ENCODE measurements at regions not wholly inside any gene's neighbourhood (a gene's known extent, or its start where the extent isn't known, plus 50 kb on each side); places are given as distances from the start of the nearest gene placed in this dataset.

DNA sequence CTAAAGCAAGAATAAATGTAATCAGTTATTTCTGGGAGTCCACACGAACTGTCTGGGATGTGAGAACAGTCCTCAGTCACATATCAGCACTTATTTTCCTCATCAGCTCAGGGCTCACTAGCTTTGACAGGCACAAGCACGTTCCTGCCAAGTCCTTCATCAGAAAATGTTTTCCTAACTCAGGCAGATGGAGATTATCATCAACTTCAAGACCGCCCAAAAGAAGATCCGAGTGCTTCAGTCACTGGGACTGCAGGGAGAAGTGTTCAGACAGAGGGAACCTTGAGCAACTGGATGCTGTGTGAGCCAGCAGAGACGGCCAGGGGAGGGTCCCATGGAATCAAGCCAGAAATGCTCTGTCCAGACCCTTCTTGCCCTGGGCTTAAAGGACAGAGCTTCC, 189.4 kb downstream of the NXNL2 start:
- TF ChIP-seq CTCF (IDR thresholded peaks at IDR 0.05; ENCODE audit: low read depth, low read length): no peak
- no peak overlapping the region for H3K4me3 ChIP-seq (replicated peaks in 1 of 2; ENCODE audit: low read depth in 2 of 2, low read length in 2 of 2)
- peak in 1 of 2 donors; percentile 50 for DNase-seq (ENCODE audit: low read depth in 2 of 2)

- no peak for DNase-seq (ENCODE audit: low read depth in 2 of 2)
- H3K4me3 ChIP-seq (replicated peaks in 1 of 2; ENCODE audit: low read depth in 2 of 2, low read length in 2 of 2): no peak overlapping the region
- TF ChIP-seq CTCF (IDR thresholded peaks at IDR 0.05; ENCODE audit: low read depth, low read length): no peak
These were observed 190.5 kb downstream of the NXNL2 start for GRCh38 chr9:88725300-88726019.

DNA sequence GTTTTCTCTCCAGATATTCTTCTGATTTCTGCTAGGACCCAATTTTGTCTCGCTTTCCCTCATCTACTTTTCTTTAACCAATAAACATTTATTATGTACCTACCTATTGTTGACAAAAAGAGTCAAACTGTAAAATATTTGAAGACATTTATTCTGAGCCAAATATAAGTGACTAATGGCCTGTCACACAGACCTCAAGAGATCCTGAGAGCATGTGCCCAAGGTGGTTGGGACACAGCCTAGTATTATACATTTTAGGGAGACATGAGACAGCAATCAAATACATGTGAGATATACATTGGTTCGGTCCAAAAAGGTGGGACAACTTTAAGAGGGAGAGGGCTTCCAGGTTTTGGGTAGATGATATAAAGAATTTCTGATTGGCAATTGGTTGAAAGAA, 191.8 kb downstream of the NXNL2 start:
- DNase-seq (ENCODE audit: low read depth in 2 of 2): no peak
- no peak for TF ChIP-seq CTCF (IDR thresholded peaks at IDR 0.05; ENCODE audit: low read depth, low read length)
- no peak overlapping the region for H3K4me3 ChIP-seq (replicated peaks in 1 of 2; ENCODE audit: low read depth in 2 of 2, low read length in 2 of 2)

DNA sequence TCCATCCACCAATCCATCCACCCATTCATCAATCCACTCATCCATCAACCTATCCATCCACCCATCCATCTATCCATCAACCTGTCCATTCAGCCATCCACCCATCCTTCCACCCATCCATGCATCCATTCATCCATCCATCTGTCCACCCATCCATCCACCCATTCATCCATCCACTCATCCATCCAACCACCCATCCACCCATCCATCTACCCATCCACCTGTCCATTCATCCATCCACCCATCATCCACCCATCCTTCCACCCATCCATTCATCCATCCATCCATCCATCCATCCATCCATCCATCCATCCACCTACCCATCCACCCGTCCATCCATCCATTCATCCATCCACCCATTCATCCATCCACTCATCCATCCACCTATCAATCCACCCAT, 195.8 kb downstream of the NXNL2 start:
- DNase-seq (ENCODE audit: low read depth in 2 of 2): no peak
- H3K4me3 ChIP-seq (replicated peaks in 1 of 2; ENCODE audit: low read depth in 2 of 2, low read length in 2 of 2): no peak overlapping the region
- no peak for TF ChIP-seq CTCF (IDR thresholded peaks at IDR 0.05; ENCODE audit: low read depth, low read length)

DNA sequence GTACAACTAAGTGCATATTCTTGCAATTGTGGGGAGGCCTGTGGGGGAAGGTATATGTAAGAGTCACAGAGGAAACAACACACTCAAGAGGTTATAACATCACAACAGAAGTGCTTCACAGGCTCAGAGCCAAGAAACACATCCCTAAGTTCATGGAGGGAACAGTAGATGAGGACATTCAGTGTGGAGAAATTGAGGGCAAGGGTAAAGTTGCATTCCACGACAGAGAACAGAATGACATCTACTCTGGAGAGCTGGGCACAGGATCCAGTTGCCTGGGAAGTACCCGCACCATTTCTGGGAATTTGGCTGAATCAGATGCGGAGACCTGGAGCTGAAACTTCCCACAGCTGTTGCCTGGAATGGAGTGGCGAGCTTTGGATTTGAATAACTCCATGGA, 197.2 kb downstream of the NXNL2 start:
- no peak overlapping the region for H3K4me3 ChIP-seq (replicated peaks in 1 of 2; ENCODE audit: low read depth in 2 of 2, low read length in 2 of 2)
- DNase-seq (ENCODE audit: low read depth in 2 of 2): peak; percentile 94 to 96
- TF ChIP-seq CTCF (IDR thresholded peaks at IDR 0.05; ENCODE audit: low read depth, low read length): no peak

- H3K4me3 ChIP-seq (replicated peaks in 1 of 2; ENCODE audit: low read depth in 2 of 2, low read length in 2 of 2): no peak overlapping the region
- TF ChIP-seq CTCF (IDR thresholded peaks at IDR 0.05; ENCODE audit: low read depth, low read length): no peak
- DNase-seq (ENCODE audit: low read depth in 2 of 2): peak; percentile 88 to 94
These were observed 198.9 kb downstream of the NXNL2 start for GRCh38 chr9:88733651-88734421.

All from cardiac fibroblast (primary cell).